OCI-LY1 (cell line): ENCODE measurements at regions not wholly inside any gene's neighbourhood (a gene's known extent, or its start where the extent isn't known, plus 50 kb on each side); places are given as distances from the start of the nearest gene placed in this dataset.
A peak's percentile ranks its signal among the peaks of the same experiment; 100 is the strongest.

Experiments used
- H2AFZ ChIP-seq: fragments of 200-600 bp; sonication (generic), shearing (Covaris generic); 2 replicates; pipeline ENCODE4 v1.6.0; 2014; ENCODE audit warnings: antibody characterized with exemption, mild to moderate bottlenecking, low read length
- H3F3A ChIP-seq: fragments of 200-600 bp; sonication (generic), shearing (Covaris generic); 2 replicates; pipeline ENCODE4 v1.6.0; 2014; ENCODE audit warnings: mild to moderate bottlenecking, antibody characterized with exemption, low read length, moderate library complexity; ENCODE audit not compliant: insufficient read depth
- H3K27ac ChIP-seq: fragments of 200-600 bp; sonication (generic); 2 replicates; pipeline ENCODE4 v1.5.1; 2014; ENCODE audit warnings: low read length, mixed run types, mild to moderate bottlenecking, low read depth; ENCODE audit not compliant: poor library complexity, severe bottlenecking
- H3K27me3 ChIP-seq: fragments of 200-600 bp; sonication (generic); 2 replicates; pipeline ENCODE4 v1.6.0; 2014; ENCODE audit warnings: antibody characterized with exemption, mild to moderate bottlenecking, low read length, moderate library complexity; ENCODE audit not compliant: insufficient read depth
- H3K36me3 ChIP-seq: fragments of 200-600 bp; sonication (generic); 2 replicates; pipeline ENCODE4 v1.6.1; 2014; ENCODE audit warnings: mild to moderate bottlenecking, antibody characterized with exemption, low read length, moderate library complexity, mixed read lengths; ENCODE audit not compliant: insufficient read depth
- H3K4me1 ChIP-seq: fragments of 200-600 bp; sonication (generic); 2 replicates; pipeline ENCODE4 v1.5.1; 2014; ENCODE audit warnings: mild to moderate bottlenecking, low read length, moderate library complexity; ENCODE audit not compliant: insufficient read depth, severe bottlenecking
- H3K4me2 ChIP-seq: fragments of 200-600 bp; sonication (generic), shearing (Covaris generic); 2 replicates; pipeline ENCODE4 v1.6.1; 2014; ENCODE audit warnings: low read length
- H3K4me3 ChIP-seq: fragments of 200-600 bp; sonication (generic); 2 replicates; pipeline ENCODE4 v1.5.1; 2014; ENCODE audit warnings: low read length, low read depth, mild to moderate bottlenecking, mixed read lengths; ENCODE audit not compliant: poor library complexity, severe bottlenecking
- H3K79me2 ChIP-seq: fragments of 200-600 bp; shearing (Covaris generic); 2 replicates; pipeline ENCODE4 v1.6.1; 2016; ENCODE audit warnings: mixed run types, low read length, mixed read lengths; ENCODE audit not compliant: insufficient read depth
- H3K9ac ChIP-seq: fragments of 200-600 bp; sonication (generic), shearing (Covaris generic); 2 replicates; pipeline ENCODE4 v1.6.1; 2014; ENCODE audit warnings: mild to moderate bottlenecking, low read length, mixed read lengths
- H3K9me2 ChIP-seq: fragments of 200-600 bp; sonication (generic), shearing (Covaris generic); 2 replicates; pipeline ENCODE4 v1.6.1; 2014; ENCODE audit warnings: low read depth, mild to moderate bottlenecking, low read length, mixed read lengths
- H3K9me3 ChIP-seq: fragments of 200-600 bp; shearing (Covaris generic); 2 replicates; pipeline ENCODE4 v1.6.1; 2014; ENCODE audit warnings: low read length, mixed read lengths
- H4K20me1 ChIP-seq: fragments of 200-600 bp; sonication (generic), shearing (Covaris generic); 2 replicates; pipeline ENCODE4 v1.6.0; 2016; ENCODE audit warnings: mild to moderate bottlenecking, low read length; ENCODE audit not compliant: insufficient read depth
- CTCF ChIP-seq: fragments of 200-600 bp; sonication (generic), shearing (Covaris generic); IDR thresholded peaks from 2 replicates; pipeline ENCODE4 v1.5.1; 2017; ENCODE audit warnings: mild to moderate bottlenecking, antibody characterized with exemption, low read length, moderate library complexity, mixed read lengths
- EZH2 ChIP-seq: fragments of 200-600 bp; sonication (generic), shearing (Covaris generic); IDR thresholded peaks from 2 replicates; pipeline ENCODE4 v1.8.0; 2017; ENCODE audit warnings: borderline replicate concordance, mixed run types, mild to moderate bottlenecking, antibody characterized with exemption, low read length, moderate library complexity, mixed read lengths

GRCh38 chrX:15151267-15152186, 118.4 kb downstream of the ASB9 start:
- TF ChIP-seq EZH2 (no peak), CTCF (no peak)
- Histone ChIP-seq H2AFZ (no peak overlapping the region), H3K36me3 (no peaks in the 10 kb centered on the region), H3K4me2 (no peak overlapping the region), H3K9me3 (no peaks in the 10 kb centered on the region), H3K4me3 (no peak overlapping the region), H3K27ac (no peak overlapping the region), H3K79me2 (no peaks in the 10 kb centered on the region), H3K27me3 (no peaks in the 10 kb centered on the region), H3K9me2 (no peaks in the 10 kb centered on the region), H3K9ac (no peak overlapping the region), H4K20me1 (no peaks in the 10 kb centered on the region), H3F3A (no peaks in the 10 kb centered on the region), H3K4me1 (no peaks in the 10 kb centered on the region)

GRCh38 chrX:15150586-15150985, 119.3 kb downstream of the ASB9 start:
- Histone ChIP-seq H3K9ac (no peak overlapping the region), H2AFZ (no peak overlapping the region), H3K27me3 (no peaks in the 10 kb centered on the region), H3K36me3 (no peaks in the 10 kb centered on the region), H3K9me3 (no peaks in the 10 kb centered on the region), H3K4me3 (no peak overlapping the region), H3F3A (no peaks in the 10 kb centered on the region), H3K27ac (no peak overlapping the region), H3K4me1 (no peaks in the 10 kb centered on the region), H4K20me1 (no peaks in the 10 kb centered on the region), H3K9me2 (no peaks in the 10 kb centered on the region), H3K4me2 (no peak overlapping the region), H3K79me2 (no peaks in the 10 kb centered on the region)
- TF ChIP-seq CTCF (no peak), EZH2 (no peak)

- Histone ChIP-seq H3K9me2 (no peaks in the 10 kb centered on the region), H3K27me3 (no peaks in the 10 kb centered on the region), H4K20me1 (no peaks in the 10 kb centered on the region), H3K27ac (no peak overlapping the region), H3K4me1 (no peaks in the 10 kb centered on the region), H3K36me3 (no peaks in the 10 kb centered on the region), H3K9ac (no peak overlapping the region), H3K79me2 (no peaks in the 10 kb centered on the region), H3K4me2 (no peak overlapping the region), H2AFZ (no peak overlapping the region), H3K4me3 (no peak overlapping the region), H3K9me3 (no peaks in the 10 kb centered on the region), H3F3A (no peaks in the 10 kb centered on the region)
- peak; percentile 46; the same call in 1 of the 2 replicates for TF ChIP-seq CTCF
- TF ChIP-seq EZH2, result no peak
Observed at GRCh38 chrX:15146515-15146914, 123.4 kb downstream of the ASB9 start.
